ENCODE measurements at regions not wholly inside any gene's neighbourhood (a gene's known extent, or its start where the extent isn't known, plus 50 kb on each side); places are given as distances from the start of the nearest gene placed in this dataset.

DNA sequence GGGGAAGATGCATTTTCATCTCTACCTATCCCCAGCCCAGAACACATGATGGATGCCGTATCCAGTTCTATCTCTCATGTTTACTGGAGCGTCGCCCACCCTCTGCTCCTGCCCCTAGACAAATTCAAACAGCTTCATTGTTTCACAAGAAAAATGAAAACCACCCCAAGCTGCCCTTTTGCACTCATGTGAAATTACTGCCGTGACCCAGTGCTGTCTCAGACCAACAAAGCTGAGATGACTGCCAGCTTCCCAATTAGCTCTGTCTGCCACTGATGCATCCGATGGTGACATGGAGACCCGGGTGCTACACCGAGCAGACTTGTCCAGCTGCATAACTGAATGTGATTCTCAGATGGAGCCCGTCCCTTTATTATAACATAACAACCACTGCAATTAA is 67.7 kb downstream of the FOXI2 start:
- TF ChIP-seq, protein P1, sequence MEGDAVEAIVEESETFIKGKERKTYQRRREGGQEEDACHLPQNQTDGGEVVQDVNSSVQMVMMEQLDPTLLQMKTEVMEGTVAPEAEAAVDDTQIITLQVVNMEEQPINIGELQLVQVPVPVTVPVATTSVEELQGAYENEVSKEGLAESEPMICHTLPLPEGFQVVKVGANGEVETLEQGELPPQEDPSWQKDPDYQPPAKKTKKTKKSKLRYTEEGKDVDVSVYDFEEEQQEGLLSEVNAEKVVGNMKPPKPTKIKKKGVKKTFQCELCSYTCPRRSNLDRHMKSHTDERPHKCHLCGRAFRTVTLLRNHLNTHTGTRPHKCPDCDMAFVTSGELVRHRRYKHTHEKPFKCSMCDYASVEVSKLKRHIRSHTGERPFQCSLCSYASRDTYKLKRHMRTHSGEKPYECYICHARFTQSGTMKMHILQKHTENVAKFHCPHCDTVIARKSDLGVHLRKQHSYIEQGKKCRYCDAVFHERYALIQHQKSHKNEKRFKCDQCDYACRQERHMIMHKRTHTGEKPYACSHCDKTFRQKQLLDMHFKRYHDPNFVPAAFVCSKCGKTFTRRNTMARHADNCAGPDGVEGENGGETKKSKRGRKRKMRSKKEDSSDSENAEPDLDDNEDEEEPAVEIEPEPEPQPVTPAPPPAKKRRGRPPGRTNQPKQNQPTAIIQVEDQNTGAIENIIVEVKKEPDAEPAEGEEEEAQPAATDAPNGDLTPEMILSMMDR (IDR thresholded peaks at IDR 0.05), result no peak
- TF ChIP-seq POLR2A (IDR thresholded peaks at IDR 0.05), result no peak

All from thyroid gland (tissue), 4 donors.